Raji (cell line): ENCODE measurements at regions not wholly inside any gene's neighbourhood (a gene's known extent, or its start where the extent isn't known, plus 50 kb on each side); places are given as distances from the start of the nearest gene placed in this dataset.

Experiments
- POLR2A ChIP-seq: IDR thresholded peaks from 2 replicates; pipeline ENCODE4 v1.6.1; 2011; ENCODE audit warnings: low read depth, low read length, control low read depth; ENCODE audit not compliant: insufficient read depth

- TF ChIP-seq POLR2A: no peak
Observed at GRCh38 chr10:78913219-78914059, 155.3 kb upstream of the ZMIZ1 start.

- TF ChIP-seq POLR2A: no peak
Observed at GRCh38 chr10:78914060-78914378, 154.7 kb upstream of the ZMIZ1 start.

- TF ChIP-seq POLR2A: no peak
Observed at GRCh38 chr10:78914502-78915189, 154.1 kb upstream of the ZMIZ1 start.

GRCh38 chr10:78915190-78915518 lies 153.6 kb upstream of the ZMIZ1 start:
- no peak for TF ChIP-seq POLR2A

- no peak for TF ChIP-seq POLR2A
Observed at GRCh38 chr10:78916227-78916626, 152.5 kb upstream of the ZMIZ1 start.

GRCh38 chr10:78919181-78919966 lies 149.4 kb upstream of the ZMIZ1 start:
- no peak for TF ChIP-seq POLR2A

GRCh38 chr10:78920011-78920410 lies 148.8 kb upstream of the ZMIZ1 start:
- no peak for TF ChIP-seq POLR2A

- no peak for TF ChIP-seq POLR2A
Observed at GRCh38 chr10:78921895-78922294, 146.9 kb upstream of the ZMIZ1 start.

GRCh38 chr10:78923647-78924318 lies 145.0 kb upstream of the ZMIZ1 start:
- TF ChIP-seq POLR2A: no peak

GRCh38 chr10:78924319-78925003 lies 144.3 kb upstream of the ZMIZ1 start:
- no peak for TF ChIP-seq POLR2A

- TF ChIP-seq POLR2A: no peak
Observed at GRCh38 chr10:78925275-78925674, 143.5 kb upstream of the ZMIZ1 start.

- TF ChIP-seq POLR2A: no peak
Observed at GRCh38 chr10:78925800-78926319, 142.9 kb upstream of the ZMIZ1 start.

- TF ChIP-seq POLR2A: no peak
Observed at GRCh38 chr10:78927257-78927995, 141.3 kb upstream of the ZMIZ1 start.

GRCh38 chr10:78928330-78928729 lies 140.4 kb upstream of the ZMIZ1 start:
- no peak for TF ChIP-seq POLR2A
